WTC11 (cell line): ENCODE measurements at regions not wholly inside any gene's neighbourhood (a gene's known extent, or its start where the extent isn't known, plus 50 kb on each side); places are given as distances from the start of the nearest gene placed in this dataset.

Source experiments
- ATAC-seq: fragments of 200-7000 bp; cut with Tn5 transposase; 2 replicates; pipeline ENCODE4 v1.10.0; 2021; ENCODE audit warnings: mild to moderate bottlenecking, moderate library complexity
- CTCF ChIA-PET: fragments of 300-600 bp; sonication (Branson Sonifier 250); formaldehyde crosslinking; loops from one replicate; lab custom pipeline; 2021; ENCODE audit warnings: antibody characterized with exemption; lab: Charles Lee
- POLR2A ChIA-PET: fragments of 350-600 bp; sonication (Branson Sonifier 250); formaldehyde crosslinking; loops from one replicate; lab custom pipeline; 2021; ENCODE audit warnings: antibody characterized with exemption; lab: Charles Lee
- DNase-seq: peaks from one replicate; pipeline ENCODE4 v3.0.0; 2021; ENCODE audit warnings: low spot score
- H3K27ac Mint-ChIP-seq: 2 replicates; pipeline ENCODE4 v1.8.0; 2021; ENCODE audit warnings: mixed read lengths
- H3K27me3 Mint-ChIP-seq: 2 replicates; pipeline ENCODE4 v1.8.0; 2021; ENCODE audit warnings: low read depth, mild to moderate bottlenecking, moderate library complexity, mixed read lengths
- H3K36me3 Mint-ChIP-seq: 2 replicates; pipeline ENCODE4 v1.8.0; 2021; ENCODE audit warnings: mixed read lengths
- H3K4me1 Mint-ChIP-seq: 2 replicates; pipeline ENCODE4 v1.8.0; 2022; ENCODE audit warnings: mixed read lengths
- H3K4me3 Mint-ChIP-seq: 2 replicates; pipeline ENCODE4 v1.8.0; 2021; ENCODE audit warnings: mild to moderate bottlenecking, moderate library complexity, mixed read lengths
- H3K9me3 Mint-ChIP-seq: 2 replicates; pipeline ENCODE4 v1.8.0; 2021; ENCODE audit warnings: mixed read lengths
- CREM ChIP-seq: sonication (generic); formaldehyde crosslinking; IDR thresholded peaks from 2 replicates; pipeline ENCODE4 v1.8.1; 2022; ENCODE audit warnings: mild to moderate bottlenecking, missing genetic modification reagents, moderate library complexity
- GTF2I ChIP-seq: fragments of 250-450 bp; sonication (Bioruptor Pico); conservative IDR thresholded peaks from 2 replicates; pipeline ENCODE4 v1.4.0; 2021; ENCODE audit warnings: mild to moderate bottlenecking
- KAT7 ChIP-seq: sonication (generic); formaldehyde crosslinking; IDR thresholded peaks from 2 replicates; pipeline ENCODE4 v1.8.1; 2023; ENCODE audit warnings: missing genetic modification reagents, mild to moderate bottlenecking, borderline replicate concordance
- MXD4 ChIP-seq: fragments of 250-450 bp; sonication (Bioruptor Pico); IDR thresholded peaks from 2 replicates; pipeline ENCODE4 v1.8.0; 2021; ENCODE audit warnings: mild to moderate bottlenecking, moderate library complexity, borderline replicate concordance
- NFYB ChIP-seq: sonication (generic); formaldehyde crosslinking; conservative IDR thresholded peaks from 2 replicates; pipeline ENCODE4 v1.8.0; 2022; ENCODE audit warnings: low read depth, missing genetic modification reagents
- NR3C1 ChIP-seq: sonication (generic); formaldehyde crosslinking; conservative IDR thresholded peaks from 2 replicates; pipeline ENCODE4 v1.8.1; 2023; ENCODE audit warnings: low read depth, mild to moderate bottlenecking, missing genetic modification reagents
- PRRX2 ChIP-seq: fragments of 250-450 bp; sonication (Bioruptor Pico); IDR thresholded peaks from 2 replicates; pipeline ENCODE4 v1.8.0; 2021; ENCODE audit warnings: mild to moderate bottlenecking
- RELA ChIP-seq: sonication (generic); formaldehyde crosslinking; IDR thresholded peaks from 2 replicates; pipeline ENCODE4 v1.8.1; 2022; ENCODE audit warnings: missing genetic modification reagents, mild to moderate bottlenecking, borderline replicate concordance
- SP1 ChIP-seq: sonication (generic); formaldehyde crosslinking; conservative IDR thresholded peaks from 2 replicates; pipeline ENCODE4 v1.8.1; 2022; ENCODE audit warnings: missing genetic modification reagents
- TEAD4 ChIP-seq: sonication (generic); formaldehyde crosslinking; IDR thresholded peaks from 2 replicates; pipeline ENCODE4 v1.8.0; 2022; ENCODE audit warnings: mild to moderate bottlenecking, missing genetic modification reagents
- ZBTB21 ChIP-seq: sonication (generic); formaldehyde crosslinking; IDR thresholded peaks from 2 replicates; pipeline ENCODE4 v1.8.1; 2023; ENCODE audit warnings: mild to moderate bottlenecking, missing genetic modification reagents, borderline replicate concordance
- ZNF138 ChIP-seq: sonication (generic); formaldehyde crosslinking; conservative IDR thresholded peaks from 2 replicates; pipeline ENCODE4 v1.8.1; 2022; ENCODE audit warnings: mild to moderate bottlenecking, moderate library complexity, missing genetic modification reagents
- ZNF219 ChIP-seq: sonication (generic); formaldehyde crosslinking; IDR thresholded peaks from 2 replicates; pipeline ENCODE4 v1.8.0; 2023; ENCODE audit warnings: missing genetic modification reagents, mild to moderate bottlenecking, borderline replicate concordance
- ZNF396 ChIP-seq: fragments of 250-450 bp; sonication (Bioruptor Pico); IDR thresholded peaks from 2 replicates; pipeline ENCODE4 v1.8.0; 2021; ENCODE audit warnings: mild to moderate bottlenecking, moderate library complexity, borderline replicate concordance
- ZNF423 ChIP-seq: fragments of 250-450 bp; sonication (Bioruptor Pico); IDR thresholded peaks from 2 replicates; pipeline ENCODE4 v2.1.2; 2022; ENCODE audit warnings: mild to moderate bottlenecking, moderate library complexity
- TF ChIP-seq, protein P1 (sequence below): sonication (generic); formaldehyde crosslinking; IDR thresholded peaks from 2 replicates; pipeline ENCODE4 v1.8.0; 2023; ENCODE audit warnings: mild to moderate bottlenecking, missing genetic modification reagents
- TF ChIP-seq, protein P2 (sequence below): sonication (generic); formaldehyde crosslinking; IDR thresholded peaks from 2 replicates; pipeline ENCODE4 v1.8.1; 2023; ENCODE audit warnings: mild to moderate bottlenecking, missing genetic modification reagents, moderate library complexity
- TF ChIP-seq, protein P3 (sequence below): sonication (generic); formaldehyde crosslinking; IDR thresholded peaks from 2 replicates; pipeline ENCODE4 v1.8.1; 2023; ENCODE audit warnings: mild to moderate bottlenecking, missing genetic modification reagents
- TF ChIP-seq, protein P4 (sequence below): sonication (generic); formaldehyde crosslinking; IDR thresholded peaks from 2 replicates; pipeline ENCODE4 v1.8.0; 2022; ENCODE audit warnings: mild to moderate bottlenecking, missing genetic modification reagents
- TF ChIP-seq, protein P5 (sequence below): fragments of 250-450 bp; sonication (Bioruptor Pico); IDR thresholded peaks from 2 replicates; pipeline ENCODE4 v1.8.0; 2021; ENCODE audit warnings: mild to moderate bottlenecking
- TF ChIP-seq, protein P6 (sequence below): sonication (generic); formaldehyde crosslinking; IDR thresholded peaks from 2 replicates; pipeline ENCODE4 v1.8.1; 2022; ENCODE audit warnings: mild to moderate bottlenecking, missing genetic modification reagents, moderate library complexity, borderline replicate concordance
- TF ChIP-seq, protein P7 (sequence below): sonication (generic); formaldehyde crosslinking; IDR thresholded peaks from 2 replicates; pipeline ENCODE4 v1.8.1; 2023; ENCODE audit warnings: mild to moderate bottlenecking, moderate library complexity, missing genetic modification reagents
- TF ChIP-seq, protein P8 (sequence below): sonication (generic); formaldehyde crosslinking; IDR thresholded peaks from 2 replicates; pipeline ENCODE4 v1.8.1; 2022; ENCODE audit warnings: missing genetic modification reagents, borderline replicate concordance
- TF ChIP-seq, protein P9 (sequence below): fragments of 250-450 bp; sonication (Bioruptor Pico); IDR thresholded peaks from 2 replicates; pipeline ENCODE4 v1.9.0; 2021; ENCODE audit warnings: moderate library complexity, mild to moderate bottlenecking, inconsistent platforms, borderline replicate concordance

DNA sequence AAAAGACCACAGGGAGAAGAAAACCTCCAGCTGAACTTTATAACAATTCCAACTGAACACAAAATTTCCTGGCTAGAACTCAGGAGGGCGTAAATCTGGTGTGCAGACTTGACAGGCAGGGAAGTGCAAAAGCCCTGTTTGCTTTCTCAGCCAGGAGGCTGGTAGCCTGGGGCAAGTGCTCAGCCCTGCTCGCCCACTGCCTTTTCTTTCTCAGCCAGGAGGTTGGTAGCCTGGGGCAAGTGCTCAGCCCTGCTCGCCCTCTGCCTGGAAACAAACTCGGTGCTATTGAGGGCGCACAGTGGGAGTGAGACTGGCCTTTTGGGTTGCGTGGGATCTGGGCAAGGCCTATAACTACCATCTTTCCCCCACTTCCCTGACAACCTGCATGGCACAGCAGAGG, 275.4 kb upstream of the MAOA start:
- DNase-seq: no peak
- H3K27me3 Mint-ChIP-seq: no peaks in the 10 kb centered on the region; the same call in 1 of the 2 replicates
- CTCF ChIA-PET: no interaction called here
- no peak for ATAC-seq
- TF ChIP-seq RELA: no peak
- TF ChIP-seq, protein P1, sequence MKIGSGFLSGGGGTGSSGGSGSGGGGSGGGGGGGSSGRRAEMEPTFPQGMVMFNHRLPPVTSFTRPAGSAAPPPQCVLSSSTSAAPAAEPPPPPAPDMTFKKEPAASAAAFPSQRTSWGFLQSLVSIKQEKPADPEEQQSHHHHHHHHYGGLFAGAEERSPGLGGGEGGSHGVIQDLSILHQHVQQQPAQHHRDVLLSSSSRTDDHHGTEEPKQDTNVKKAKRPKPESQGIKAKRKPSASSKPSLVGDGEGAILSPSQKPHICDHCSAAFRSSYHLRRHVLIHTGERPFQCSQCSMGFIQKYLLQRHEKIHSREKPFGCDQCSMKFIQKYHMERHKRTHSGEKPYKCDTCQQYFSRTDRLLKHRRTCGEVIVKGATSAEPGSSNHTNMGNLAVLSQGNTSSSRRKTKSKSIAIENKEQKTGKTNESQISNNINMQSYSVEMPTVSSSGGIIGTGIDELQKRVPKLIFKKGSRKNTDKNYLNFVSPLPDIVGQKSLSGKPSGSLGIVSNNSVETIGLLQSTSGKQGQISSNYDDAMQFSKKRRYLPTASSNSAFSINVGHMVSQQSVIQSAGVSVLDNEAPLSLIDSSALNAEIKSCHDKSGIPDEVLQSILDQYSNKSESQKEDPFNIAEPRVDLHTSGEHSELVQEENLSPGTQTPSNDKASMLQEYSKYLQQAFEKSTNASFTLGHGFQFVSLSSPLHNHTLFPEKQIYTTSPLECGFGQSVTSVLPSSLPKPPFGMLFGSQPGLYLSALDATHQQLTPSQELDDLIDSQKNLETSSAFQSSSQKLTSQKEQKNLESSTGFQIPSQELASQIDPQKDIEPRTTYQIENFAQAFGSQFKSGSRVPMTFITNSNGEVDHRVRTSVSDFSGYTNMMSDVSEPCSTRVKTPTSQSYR (CRISPR knock-in tag): no peak
- TF ChIP-seq ZNF138: no peak
- TF ChIP-seq TEAD4 (CRISPR knock-in tag): no peak
- TF ChIP-seq ZNF396 (CRISPR knock-in tag): no peak
- no peak for TF ChIP-seq CREM
- TF ChIP-seq, protein P2, sequence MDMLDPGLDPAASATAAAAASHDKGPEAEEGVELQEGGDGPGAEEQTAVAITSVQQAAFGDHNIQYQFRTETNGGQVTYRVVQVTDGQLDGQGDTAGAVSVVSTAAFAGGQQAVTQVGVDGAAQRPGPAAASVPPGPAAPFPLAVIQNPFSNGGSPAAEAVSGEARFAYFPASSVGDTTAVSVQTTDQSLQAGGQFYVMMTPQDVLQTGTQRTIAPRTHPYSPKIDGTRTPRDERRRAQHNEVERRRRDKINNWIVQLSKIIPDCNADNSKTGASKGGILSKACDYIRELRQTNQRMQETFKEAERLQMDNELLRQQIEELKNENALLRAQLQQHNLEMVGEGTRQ (CRISPR knock-in tag): no peak
- no peak for TF ChIP-seq KAT7 (CRISPR knock-in tag)
- TF ChIP-seq, protein P3, sequence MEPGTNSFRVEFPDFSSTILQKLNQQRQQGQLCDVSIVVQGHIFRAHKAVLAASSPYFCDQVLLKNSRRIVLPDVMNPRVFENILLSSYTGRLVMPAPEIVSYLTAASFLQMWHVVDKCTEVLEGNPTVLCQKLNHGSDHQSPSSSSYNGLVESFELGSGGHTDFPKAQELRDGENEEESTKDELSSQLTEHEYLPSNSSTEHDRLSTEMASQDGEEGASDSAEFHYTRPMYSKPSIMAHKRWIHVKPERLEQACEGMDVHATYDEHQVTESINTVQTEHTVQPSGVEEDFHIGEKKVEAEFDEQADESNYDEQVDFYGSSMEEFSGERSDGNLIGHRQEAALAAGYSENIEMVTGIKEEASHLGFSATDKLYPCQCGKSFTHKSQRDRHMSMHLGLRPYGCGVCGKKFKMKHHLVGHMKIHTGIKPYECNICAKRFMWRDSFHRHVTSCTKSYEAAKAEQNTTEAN (CRISPR knock-in tag): no peak
- TF ChIP-seq SP1 (CRISPR knock-in tag): no peak
- no peak for TF ChIP-seq ZNF219
- TF ChIP-seq NFYB (CRISPR knock-in tag): no peak
- TF ChIP-seq, protein P4, sequence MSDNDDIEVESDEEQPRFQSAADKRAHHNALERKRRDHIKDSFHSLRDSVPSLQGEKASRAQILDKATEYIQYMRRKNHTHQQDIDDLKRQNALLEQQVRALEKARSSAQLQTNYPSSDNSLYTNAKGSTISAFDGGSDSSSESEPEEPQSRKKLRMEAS (CRISPR knock-in tag): no peak
- no peak for TF ChIP-seq MXD4 (CRISPR knock-in tag)
- TF ChIP-seq ZNF423 (CRISPR knock-in tag): no peak
- TF ChIP-seq, protein P5, sequence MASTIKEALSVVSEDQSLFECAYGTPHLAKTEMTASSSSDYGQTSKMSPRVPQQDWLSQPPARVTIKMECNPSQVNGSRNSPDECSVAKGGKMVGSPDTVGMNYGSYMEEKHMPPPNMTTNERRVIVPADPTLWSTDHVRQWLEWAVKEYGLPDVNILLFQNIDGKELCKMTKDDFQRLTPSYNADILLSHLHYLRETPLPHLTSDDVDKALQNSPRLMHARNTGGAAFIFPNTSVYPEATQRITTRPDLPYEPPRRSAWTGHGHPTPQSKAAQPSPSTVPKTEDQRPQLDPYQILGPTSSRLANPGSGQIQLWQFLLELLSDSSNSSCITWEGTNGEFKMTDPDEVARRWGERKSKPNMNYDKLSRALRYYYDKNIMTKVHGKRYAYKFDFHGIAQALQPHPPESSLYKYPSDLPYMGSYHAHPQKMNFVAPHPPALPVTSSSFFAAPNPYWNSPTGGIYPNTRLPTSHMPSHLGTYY (CRISPR knock-in tag): no peak
- TF ChIP-seq, protein P6, sequence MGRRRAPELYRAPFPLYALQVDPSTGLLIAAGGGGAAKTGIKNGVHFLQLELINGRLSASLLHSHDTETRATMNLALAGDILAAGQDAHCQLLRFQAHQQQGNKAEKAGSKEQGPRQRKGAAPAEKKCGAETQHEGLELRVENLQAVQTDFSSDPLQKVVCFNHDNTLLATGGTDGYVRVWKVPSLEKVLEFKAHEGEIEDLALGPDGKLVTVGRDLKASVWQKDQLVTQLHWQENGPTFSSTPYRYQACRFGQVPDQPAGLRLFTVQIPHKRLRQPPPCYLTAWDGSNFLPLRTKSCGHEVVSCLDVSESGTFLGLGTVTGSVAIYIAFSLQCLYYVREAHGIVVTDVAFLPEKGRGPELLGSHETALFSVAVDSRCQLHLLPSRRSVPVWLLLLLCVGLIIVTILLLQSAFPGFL (CRISPR knock-in tag): no peak
- TF ChIP-seq, all 79 proteins: peak for 0
- Mint-ChIP-seq H3K36me3 (peaks cover 14% of the 10 kb centered on the region), H3K4me3 (no peak overlapping the region), H3K9me3 (peaks cover 23% of the 10 kb centered on the region), H3K4me1 (no peaks in the 10 kb centered on the region), H3K27ac (no peak overlapping the region)
- POLR2A ChIA-PET: no interaction called here

DNA sequence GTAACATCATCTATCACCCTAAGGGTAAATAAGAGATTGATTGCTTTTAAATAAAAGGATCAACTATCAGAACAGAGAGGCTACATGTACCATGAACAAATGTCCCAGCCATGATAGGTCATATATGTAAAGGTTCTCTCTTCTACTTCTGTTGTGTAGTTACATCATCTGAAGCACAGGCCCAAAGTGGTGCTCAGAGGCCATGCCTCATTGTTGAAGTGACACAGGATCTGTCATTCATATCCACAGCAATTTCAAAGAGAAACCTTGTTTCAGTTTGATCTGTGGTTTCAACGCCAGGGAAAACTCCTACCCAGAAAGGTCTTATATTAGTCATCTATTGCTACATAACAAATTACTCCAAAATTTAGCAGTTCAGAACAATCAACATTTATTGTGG, 269.2 kb upstream of the MAOA start:
- Mint-ChIP-seq H3K4me3 (no peak overlapping the region), H3K4me1 (peaks cover 17% of the 10 kb centered on the region), H3K9me3 (peaks cover 17% of the 10 kb centered on the region), H3K27me3 (peaks cover 9% of the 10 kb centered on the region), H3K36me3 (peaks cover 2% of the 10 kb centered on the region), H3K27ac (no peak overlapping the region)
- POLR2A ChIA-PET: no interaction called here
- ATAC-seq (no peak), DNase-seq (no peak)
- CTCF ChIA-PET: no interaction called here
- TF ChIP-seq, protein P7, sequence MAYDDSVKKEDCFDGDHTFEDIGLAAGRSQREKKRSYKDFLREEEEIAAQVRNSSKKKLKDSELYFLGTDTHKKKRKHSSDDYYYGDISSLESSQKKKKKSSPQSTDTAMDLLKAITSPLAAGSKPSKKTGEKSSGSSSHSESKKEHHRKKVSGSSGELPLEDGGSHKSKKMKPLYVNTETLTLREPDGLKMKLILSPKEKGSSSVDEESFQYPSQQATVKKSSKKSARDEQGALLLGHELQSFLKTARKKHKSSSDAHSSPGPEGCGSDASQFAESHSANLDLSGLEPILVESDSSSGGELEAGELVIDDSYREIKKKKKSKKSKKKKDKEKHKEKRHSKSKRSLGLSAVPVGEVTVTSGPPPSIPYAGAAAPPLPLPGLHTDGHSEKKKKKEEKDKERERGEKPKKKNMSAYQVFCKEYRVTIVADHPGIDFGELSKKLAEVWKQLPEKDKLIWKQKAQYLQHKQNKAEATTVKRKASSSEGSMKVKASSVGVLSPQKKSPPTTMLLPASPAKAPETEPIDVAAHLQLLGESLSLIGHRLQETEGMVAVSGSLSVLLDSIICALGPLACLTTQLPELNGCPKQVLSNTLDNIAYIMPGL (CRISPR knock-in tag): no peak
- TF ChIP-seq, protein P8, sequence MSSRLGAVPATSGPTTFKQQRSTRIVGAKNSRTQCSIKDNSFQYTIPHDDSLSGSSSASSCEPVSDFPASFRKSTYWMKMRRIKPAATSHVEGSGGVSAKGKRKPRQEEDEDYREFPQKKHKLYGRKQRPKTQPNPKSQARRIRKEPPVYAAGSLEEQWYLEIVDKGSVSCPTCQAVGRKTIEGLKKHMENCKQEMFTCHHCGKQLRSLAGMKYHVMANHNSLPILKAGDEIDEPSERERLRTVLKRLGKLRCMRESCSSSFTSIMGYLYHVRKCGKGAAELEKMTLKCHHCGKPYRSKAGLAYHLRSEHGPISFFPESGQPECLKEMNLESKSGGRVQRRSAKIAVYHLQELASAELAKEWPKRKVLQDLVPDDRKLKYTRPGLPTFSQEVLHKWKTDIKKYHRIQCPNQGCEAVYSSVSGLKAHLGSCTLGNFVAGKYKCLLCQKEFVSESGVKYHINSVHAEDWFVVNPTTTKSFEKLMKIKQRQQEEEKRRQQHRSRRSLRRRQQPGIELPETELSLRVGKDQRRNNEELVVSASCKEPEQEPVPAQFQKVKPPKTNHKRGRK (CRISPR knock-in tag): no peak
- TF ChIP-seq NR3C1 (CRISPR knock-in tag) (no peak), ZBTB21 (CRISPR knock-in tag) (no peak), GTF2I (CRISPR knock-in tag) (no peak), PRRX2 (no peak), ZNF396 (CRISPR knock-in tag) (no peak)
- TF ChIP-seq, protein P9, sequence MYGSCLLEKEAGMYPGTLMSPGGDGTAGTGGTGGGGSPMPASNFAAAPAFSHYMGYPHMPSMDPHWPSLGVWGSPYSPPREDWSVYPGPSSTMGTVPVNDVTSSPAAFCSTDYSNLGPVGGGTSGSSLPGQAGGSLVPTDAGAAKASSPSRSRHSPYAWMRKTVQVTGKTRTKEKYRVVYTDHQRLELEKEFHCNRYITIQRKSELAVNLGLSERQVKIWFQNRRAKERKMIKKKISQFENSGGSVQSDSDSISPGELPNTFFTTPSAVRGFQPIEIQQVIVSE: no peak
